ENCODE measurements at regions not wholly inside any gene's neighbourhood (a gene's known extent, or its start where the extent isn't known, plus 50 kb on each side); places are given as distances from the start of the nearest gene placed in this dataset.

DNA sequence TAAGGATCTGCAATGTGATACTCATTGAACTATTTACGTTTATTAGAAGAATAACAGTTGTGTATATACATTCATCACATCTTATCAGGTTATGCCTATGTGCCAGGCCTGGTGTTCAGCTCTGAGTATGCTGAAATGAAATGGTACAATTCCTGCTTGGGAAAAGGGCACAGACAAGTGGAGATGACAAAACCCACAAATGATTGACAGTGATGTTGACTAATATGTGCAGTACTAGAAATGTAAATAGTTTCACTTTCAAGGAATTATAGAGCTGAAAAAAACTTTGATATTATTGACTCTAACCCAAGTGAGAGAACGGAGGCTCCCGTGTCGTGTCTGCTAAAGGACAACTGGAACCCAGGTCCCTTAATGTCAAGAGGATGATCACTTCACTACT, 386.8 kb upstream of the DACH1 start:
- in situ Hi-C loops (cut with MboI): no loop called here
- ATAC-seq (no peak), DNase-seq (ENCODE audit: low read depth, low spot score) (no peak), FAIRE-seq (no peak)
- Histone ChIP-seq H3K9ac (ENCODE audit: control insufficient read depth, insufficient read depth, low read length) (no peak overlapping the region), H3K4me1 (ENCODE audit: control insufficient read depth, insufficient read depth, low read length) (no peaks in the 10 kb centered on the region), H3K4me2 (ENCODE audit: control insufficient read depth, insufficient read depth) (no peak overlapping the region), H3K79me2 (ENCODE audit: control insufficient read depth, insufficient read depth, low read length) (no peaks in the 10 kb centered on the region), H3K27ac (ENCODE audit: control insufficient read depth, insufficient read depth) (no peak overlapping the region), H3K4me3 (no peak overlapping the region), H3K36me3 (ENCODE audit: control insufficient read depth in 2 of 2, insufficient read depth in 2 of 2, low read length in 1 of 2) (no peaks in the 10 kb centered on the region), H3K9me3 (replicated peaks; ENCODE audit: control insufficient read depth, insufficient read depth, low read length) (no peaks in the 10 kb centered on the region), H3K27me3 (replicated peaks in 1 of 2; ENCODE audit: control insufficient read depth in 2 of 2, insufficient read depth in 2 of 2, low read length in 1 of 2) (no peaks in the 10 kb centered on the region), H2AFZ (ENCODE audit: control insufficient read depth, low read depth, low read length) (no peak overlapping the region), H4K20me1 (ENCODE audit: control insufficient read depth, insufficient read depth) (no peaks in the 10 kb centered on the region)
- ChIA-PET CTCF (no interaction called here), RAD21 (ENCODE audit: unreplicated experiment) (no interaction called here), SMC1A (ENCODE audit: uncharacterized antibody, unreplicated experiment) (no interaction called here), POLR2A (no interaction called here)
- intact Hi-C loops (cut with micrococcal nuclease; ENCODE audit: unreplicated experiment): no loop called here
- 56% methylated on average over 4 of the region's 4 CpGs for WGBS (ENCODE audit: insufficient coverage, insufficient replicate concordance, low lambda C conversion rate, missing lambda C conversion rate)
- no peak for TF ChIP-seq CREB1 (IDR thresholded peaks at IDR 0.05; ENCODE audit: low read depth)
- no peak for TF ChIP-seq ZNF24 (IDR thresholded peaks at IDR 0.05)
- TF ChIP-seq, protein P1, sequence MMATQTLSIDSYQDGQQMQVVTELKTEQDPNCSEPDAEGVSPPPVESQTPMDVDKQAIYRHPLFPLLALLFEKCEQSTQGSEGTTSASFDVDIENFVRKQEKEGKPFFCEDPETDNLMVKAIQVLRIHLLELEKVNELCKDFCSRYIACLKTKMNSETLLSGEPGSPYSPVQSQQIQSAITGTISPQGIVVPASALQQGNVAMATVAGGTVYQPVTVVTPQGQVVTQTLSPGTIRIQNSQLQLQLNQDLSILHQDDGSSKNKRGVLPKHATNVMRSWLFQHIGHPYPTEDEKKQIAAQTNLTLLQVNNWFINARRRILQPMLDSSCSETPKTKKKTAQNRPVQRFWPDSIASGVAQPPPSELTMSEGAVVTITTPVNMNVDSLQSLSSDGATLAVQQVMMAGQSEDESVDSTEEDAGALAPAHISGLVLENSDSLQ (IDR thresholded peaks at IDR 0.05): no peak
- TF ChIP-seq SMC3 (IDR thresholded peaks at IDR 0.05; ENCODE audit: borderline replicate concordance, low read length): no peak
- no peak for TF ChIP-seq CBX5 (IDR thresholded peaks at IDR 0.05; ENCODE audit: low read depth)
- TF ChIP-seq, protein P2, sequence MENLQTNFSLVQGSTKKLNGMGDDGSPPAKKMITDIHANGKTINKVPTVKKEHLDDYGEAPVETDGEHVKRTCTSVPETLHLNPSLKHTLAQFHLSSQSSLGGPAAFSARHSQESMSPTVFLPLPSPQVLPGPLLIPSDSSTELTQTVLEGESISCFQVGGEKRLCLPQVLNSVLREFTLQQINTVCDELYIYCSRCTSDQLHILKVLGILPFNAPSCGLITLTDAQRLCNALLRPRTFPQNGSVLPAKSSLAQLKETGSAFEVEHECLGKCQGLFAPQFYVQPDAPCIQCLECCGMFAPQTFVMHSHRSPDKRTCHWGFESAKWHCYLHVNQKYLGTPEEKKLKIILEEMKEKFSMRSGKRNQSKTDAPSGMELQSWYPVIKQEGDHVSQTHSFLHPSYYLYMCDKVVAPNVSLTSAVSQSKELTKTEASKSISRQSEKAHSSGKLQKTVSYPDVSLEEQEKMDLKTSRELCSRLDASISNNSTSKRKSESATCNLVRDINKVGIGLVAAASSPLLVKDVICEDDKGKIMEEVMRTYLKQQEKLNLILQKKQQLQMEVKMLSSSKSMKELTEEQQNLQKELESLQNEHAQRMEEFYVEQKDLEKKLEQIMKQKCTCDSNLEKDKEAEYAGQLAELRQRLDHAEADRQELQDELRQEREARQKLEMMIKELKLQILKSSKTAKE (IDR thresholded peaks at IDR 0.05; ENCODE audit: low read depth, poor library complexity, severe bottlenecking): no peak
- TF ChIP-seq, protein P3, sequence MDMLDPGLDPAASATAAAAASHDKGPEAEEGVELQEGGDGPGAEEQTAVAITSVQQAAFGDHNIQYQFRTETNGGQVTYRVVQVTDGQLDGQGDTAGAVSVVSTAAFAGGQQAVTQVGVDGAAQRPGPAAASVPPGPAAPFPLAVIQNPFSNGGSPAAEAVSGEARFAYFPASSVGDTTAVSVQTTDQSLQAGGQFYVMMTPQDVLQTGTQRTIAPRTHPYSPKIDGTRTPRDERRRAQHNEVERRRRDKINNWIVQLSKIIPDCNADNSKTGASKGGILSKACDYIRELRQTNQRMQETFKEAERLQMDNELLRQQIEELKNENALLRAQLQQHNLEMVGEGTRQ (IDR thresholded peaks at IDR 0.05; ENCODE audit: borderline replicate concordance, low read depth, low read length): no peak
- no peak for TF ChIP-seq NRF1 (conservative IDR thresholded peaks at IDR 0.05; ENCODE audit: low read depth, low read length)
- TF ChIP-seq KLF5 (IDR thresholded peaks at IDR 0.05; ENCODE audit: partially characterized antibody): no peak
- no peak for TF ChIP-seq BMI1 (IDR thresholded peaks at IDR 0.05; ENCODE audit: borderline replicate concordance)
- no peak for TF ChIP-seq RELA (IDR thresholded peaks at IDR 0.05; ENCODE audit: borderline replicate concordance, partially characterized antibody)
- no peak for TF ChIP-seq FOS (IDR thresholded peaks at IDR 0.05; ENCODE audit: borderline replicate concordance, extremely low read depth, insufficient read length)
- TF ChIP-seq HCFC1 (IDR thresholded peaks at IDR 0.05; ENCODE audit: low read length): no peak
- TF ChIP-seq RAD21 (IDR thresholded peaks at IDR 0.05; ENCODE audit: insufficient read depth, low read depth, low read length): no peak
- TF ChIP-seq HDAC6 (IDR thresholded peaks at IDR 0.05; ENCODE audit: unreplicated experiment): no peak
- TF ChIP-seq TCF3 (IDR thresholded peaks at IDR 0.05; ENCODE audit: borderline replicate concordance, insufficient read depth, low read depth, low read length): no peak
- TF ChIP-seq HDGF (IDR thresholded peaks at IDR 0.05): no peak
- no peak for TF ChIP-seq CHD1 (IDR thresholded peaks at IDR 0.05; ENCODE audit: low read depth, low read length)
- TF ChIP-seq, protein P4, sequence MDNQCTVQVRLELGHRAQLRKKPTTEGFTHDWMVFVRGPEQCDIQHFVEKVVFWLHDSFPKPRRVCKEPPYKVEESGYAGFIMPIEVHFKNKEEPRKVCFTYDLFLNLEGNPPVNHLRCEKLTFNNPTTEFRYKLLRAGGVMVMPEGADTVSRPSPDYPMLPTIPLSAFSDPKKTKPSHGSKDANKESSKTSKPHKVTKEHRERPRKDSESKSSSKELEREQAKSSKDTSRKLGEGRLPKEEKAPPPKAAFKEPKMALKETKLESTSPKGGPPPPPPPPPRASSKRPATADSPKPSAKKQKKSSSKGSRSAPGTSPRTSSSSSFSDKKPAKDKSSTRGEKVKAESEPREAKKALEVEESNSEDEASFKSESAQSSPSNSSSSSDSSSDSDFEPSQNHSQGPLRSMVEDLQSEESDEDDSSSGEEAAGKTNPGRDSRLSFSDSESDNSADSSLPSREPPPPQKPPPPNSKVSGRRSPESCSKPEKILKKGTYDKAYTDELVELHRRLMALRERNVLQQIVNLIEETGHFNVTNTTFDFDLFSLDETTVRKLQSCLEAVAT (IDR thresholded peaks at IDR 0.05): no peak
- no TSS peak for BruUV-seq (replicated peaks)
